PC-3 (cell line): ENCODE measurements at regions not wholly inside any gene's neighbourhood (a gene's known extent, or its start where the extent isn't known, plus 50 kb on each side); places are given as distances from the start of the nearest gene placed in this dataset.

Experiments
- CTCF ChIP-seq: fragments of 300-600 bp; sonication (generic); conservative IDR thresholded peaks from 2 replicates; pipeline ENCODE4 v1.5.1; 2017; ENCODE audit warnings: antibody characterized with exemption, low read depth, mild to moderate bottlenecking, low read length
- EZH2 ChIP-seq: fragments of 300-600 bp; sonication (generic); IDR thresholded peaks from one replicate; pipeline ENCODE4 v1.6.1; 2017; ENCODE audit warnings: antibody characterized with exemption, mild to moderate bottlenecking, low read length; ENCODE audit not compliant: unreplicated experiment
- EZH2phosphoT487 ChIP-seq: fragments of 300-600 bp; sonication (generic); IDR thresholded peaks from 2 replicates; pipeline ENCODE4 v1.6.1; 2018; ENCODE audit warnings: mild to moderate bottlenecking, antibody characterized with exemption, low read length, borderline replicate concordance

DNA sequence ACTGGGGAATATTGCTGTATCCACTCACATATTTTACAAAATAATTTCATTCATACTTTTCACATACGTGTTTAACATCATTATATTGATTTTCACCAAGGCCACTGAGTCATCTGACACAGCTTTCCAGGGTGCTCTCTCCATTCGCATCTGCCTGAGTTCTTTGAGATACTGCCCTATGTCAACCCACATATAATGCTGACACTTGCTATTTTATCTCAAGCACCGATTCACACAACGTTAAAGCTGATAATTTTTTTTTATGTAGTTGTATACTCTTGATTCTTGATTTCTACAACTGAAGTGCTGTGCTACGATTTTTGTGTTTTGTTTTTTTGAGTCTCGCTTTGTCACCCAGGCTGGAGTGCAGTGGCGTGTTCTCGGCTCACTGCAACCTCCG, 249.8 kb upstream of the CDIN1 start:
- TF ChIP-seq EZH2 = no peak
- TF ChIP-seq CTCF = no peak
- no peak for TF ChIP-seq EZH2phosphoT487
